Left ventricle myocardium inferior (tissue), 1 donor: ENCODE measurements at regions not wholly inside any gene's neighbourhood (a gene's known extent, or its start where the extent isn't known, plus 50 kb on each side); places are given as distances from the start of the nearest gene placed in this dataset.

Experiments used
- DNase-seq: peaks from one replicate; pipeline ENCODE4 v3.0.0-alpha.2; 2020
- H3K27ac ChIP-seq: fragments of 200-600 bp; replicated peaks from 2 replicates; pipeline ENCODE4 v1.8.0; 2021
- H3K27me3 ChIP-seq: fragments of 200-600 bp; 2 replicates; pipeline ENCODE4 v1.8.0; 2021; ENCODE audit warnings: low read depth
- H3K36me3 ChIP-seq: fragments of 200-600 bp; 2 replicates; pipeline ENCODE4 v1.8.0; 2021
- H3K4me1 ChIP-seq: fragments of 200-600 bp; 2 replicates; pipeline ENCODE4 v1.8.0; 2021
- H3K4me3 ChIP-seq: fragments of 200-600 bp; 2 replicates; pipeline ENCODE4 v1.8.0; 2021; ENCODE audit warnings: mild to moderate bottlenecking, moderate library complexity
- H3K9me3 ChIP-seq: fragments of 200-600 bp; replicated peaks from 2 replicates; pipeline ENCODE4 v1.8.0; 2021
- intact Hi-C: fragments of 100-400 bp; cut with micrococcal nuclease; formaldehyde crosslinking; loops from one replicate; pipeline ENCODE4 v1.11.0; 2022
- TF ChIP-seq, protein P1 (sequence below): fragments of 200-600 bp; IDR thresholded peaks from 2 replicates; pipeline ENCODE4 v1.8.0; 2021; ENCODE audit warnings: antibody characterized with exemption, mild to moderate bottlenecking, borderline replicate concordance
- donor health status: DM: no; HTN: yes; CAD: no; lungs with severe emphysema.

DNA sequence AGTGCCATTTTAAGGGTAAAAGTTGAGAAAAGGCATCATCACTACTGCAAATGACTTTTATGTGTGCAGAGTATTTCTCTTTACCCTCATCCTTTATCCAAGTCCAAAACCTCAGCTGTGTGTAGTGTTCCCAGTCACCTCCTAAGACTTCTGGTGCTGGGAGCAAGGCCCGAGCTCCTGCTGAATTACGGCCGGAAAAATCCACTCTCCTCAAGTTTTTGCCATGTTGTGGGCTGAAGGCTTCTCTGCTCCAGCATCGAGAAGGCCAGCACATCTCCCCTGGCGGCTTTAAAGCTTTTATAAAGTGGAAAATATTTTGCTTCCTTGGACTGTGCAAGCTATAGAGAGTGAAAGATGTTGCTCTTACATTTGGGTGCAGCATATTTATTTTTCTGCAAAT, 153.2 kb upstream of the THBS2 start:
- Histone ChIP-seq H3K27ac (no peak overlapping the region), H3K9me3 (peaks cover 5% of the 10 kb centered on the region), H3K27me3 (peaks cover 21% of the 10 kb centered on the region), H3K4me1 (no peaks in the 10 kb centered on the region), H3K36me3 (no peaks in the 10 kb centered on the region), H3K4me3 (no peak overlapping the region)
- no peak for DNase-seq
- intact Hi-C loops, result no loop called here
- TF ChIP-seq, protein P1, sequence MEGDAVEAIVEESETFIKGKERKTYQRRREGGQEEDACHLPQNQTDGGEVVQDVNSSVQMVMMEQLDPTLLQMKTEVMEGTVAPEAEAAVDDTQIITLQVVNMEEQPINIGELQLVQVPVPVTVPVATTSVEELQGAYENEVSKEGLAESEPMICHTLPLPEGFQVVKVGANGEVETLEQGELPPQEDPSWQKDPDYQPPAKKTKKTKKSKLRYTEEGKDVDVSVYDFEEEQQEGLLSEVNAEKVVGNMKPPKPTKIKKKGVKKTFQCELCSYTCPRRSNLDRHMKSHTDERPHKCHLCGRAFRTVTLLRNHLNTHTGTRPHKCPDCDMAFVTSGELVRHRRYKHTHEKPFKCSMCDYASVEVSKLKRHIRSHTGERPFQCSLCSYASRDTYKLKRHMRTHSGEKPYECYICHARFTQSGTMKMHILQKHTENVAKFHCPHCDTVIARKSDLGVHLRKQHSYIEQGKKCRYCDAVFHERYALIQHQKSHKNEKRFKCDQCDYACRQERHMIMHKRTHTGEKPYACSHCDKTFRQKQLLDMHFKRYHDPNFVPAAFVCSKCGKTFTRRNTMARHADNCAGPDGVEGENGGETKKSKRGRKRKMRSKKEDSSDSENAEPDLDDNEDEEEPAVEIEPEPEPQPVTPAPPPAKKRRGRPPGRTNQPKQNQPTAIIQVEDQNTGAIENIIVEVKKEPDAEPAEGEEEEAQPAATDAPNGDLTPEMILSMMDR, result no peak

DNA sequence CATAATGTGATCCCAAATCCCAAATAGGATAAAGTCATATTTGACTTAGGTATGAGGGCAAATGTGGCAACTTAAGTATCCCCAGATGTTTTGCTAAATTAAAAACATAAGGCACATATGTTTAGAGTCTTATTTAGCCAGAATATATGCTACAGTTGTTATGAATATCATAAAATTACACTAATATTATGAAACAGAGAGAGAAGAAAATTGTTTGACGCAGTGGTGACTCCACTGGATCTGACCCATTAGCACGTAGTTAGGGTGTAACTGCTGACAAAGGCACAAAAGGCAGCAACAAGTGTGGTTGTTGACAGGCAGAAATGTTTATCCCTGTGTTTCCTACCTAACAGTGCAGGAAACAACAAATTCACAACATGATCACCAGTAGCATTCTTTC, 152.4 kb upstream of the THBS2 start:
- Histone ChIP-seq H3K4me3 (no peak overlapping the region), H3K27me3 (peaks cover 13% of the 10 kb centered on the region), H3K36me3 (no peaks in the 10 kb centered on the region), H3K4me1 (no peaks in the 10 kb centered on the region), H3K27ac (no peak overlapping the region), H3K9me3 (peaks cover 5% of the 10 kb centered on the region)
- TF ChIP-seq, protein P1, result no peak
- intact Hi-C loops, result no loop called here
- no peak for DNase-seq

DNA sequence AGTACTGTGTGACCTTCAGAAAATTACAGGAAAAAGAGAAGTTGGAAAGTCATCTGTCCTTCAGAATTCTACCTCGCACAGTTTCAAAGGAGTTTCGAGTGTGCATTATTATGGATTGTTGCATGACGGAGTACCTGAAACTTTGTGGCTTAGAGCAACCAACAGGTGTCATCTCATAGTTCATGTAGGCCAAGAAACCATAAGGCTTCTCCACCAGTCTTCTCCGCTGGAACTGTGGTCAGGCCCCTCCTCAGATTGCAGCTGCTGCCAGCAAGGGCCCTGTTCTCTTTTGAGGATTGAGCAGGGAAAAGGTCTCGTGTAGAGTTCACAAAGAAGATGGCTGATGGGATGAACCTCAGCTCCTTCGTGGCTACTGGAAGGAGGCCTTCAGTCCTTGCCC, 151.2 kb upstream of the THBS2 start:
- intact Hi-C loops, result no loop called here
- Histone ChIP-seq H3K27ac (no peak overlapping the region), H3K4me3 (no peak overlapping the region), H3K36me3 (no peaks in the 10 kb centered on the region), H3K27me3 (peaks cover 6% of the 10 kb centered on the region), H3K9me3 (peaks cover 5% of the 10 kb centered on the region), H3K4me1 (no peaks in the 10 kb centered on the region)
- TF ChIP-seq, protein P1, result no peak
- DNase-seq, result no peak

GRCh38 chr6:169398342-169399105, 144.9 kb upstream of the THBS2 start:
- Histone ChIP-seq H3K27ac (no peak overlapping the region), H3K4me1 (no peaks in the 10 kb centered on the region), H3K4me3 (no peak overlapping the region), H3K36me3 (no peaks in the 10 kb centered on the region), H3K27me3 (peaks cover 4% of the 10 kb centered on the region), H3K9me3 (no peaks in the 10 kb centered on the region)
- intact Hi-C loops, result no loop called here
- TF ChIP-seq, protein P1, result no peak
- DNase-seq, result no peak

DNA sequence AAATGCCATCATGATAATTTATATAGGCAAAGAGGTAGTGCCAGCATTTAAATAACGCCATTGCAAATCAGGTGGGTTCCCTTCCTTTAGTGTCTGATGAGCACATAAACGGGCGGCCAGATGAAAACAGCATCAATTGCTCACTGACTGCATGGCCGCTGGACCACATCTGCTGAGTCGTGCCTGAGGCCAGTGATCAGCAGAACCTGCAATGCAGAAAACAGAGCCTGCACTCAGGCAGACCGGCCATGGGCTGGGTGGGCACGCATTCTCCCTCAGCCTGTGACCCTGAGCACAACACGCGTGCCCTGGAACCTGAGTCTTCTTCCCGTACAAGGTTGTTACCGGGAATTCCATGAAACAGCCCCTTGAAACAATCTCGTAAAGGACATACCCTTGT, 144.0 kb upstream of the THBS2 start:
- Histone ChIP-seq H3K4me3 (no peak overlapping the region), H3K4me1 (no peaks in the 10 kb centered on the region), H3K9me3 (peaks cover 1% of the 10 kb centered on the region), H3K27ac (no peak overlapping the region), H3K27me3 (peaks cover 12% of the 10 kb centered on the region), H3K36me3 (no peaks in the 10 kb centered on the region)
- TF ChIP-seq, protein P1, result no peak
- intact Hi-C loops, result no loop called here
- no peak for DNase-seq
